Left renal pelvis (tissue), 4 donors: ENCODE measurements at regions not wholly inside any gene's neighbourhood (a gene's known extent, or its start where the extent isn't known, plus 50 kb on each side); places are given as distances from the start of the nearest gene placed in this dataset.

Source experiments
- DNase-seq, 4 donors: peaks; one replicate each; pipeline ENCODE4 v3.0.0-alpha.2; 2013; ENCODE audit warnings: low read depth in 4 of 4, low spot score in 3 of 4

GRCh38 chr5:108650997-108651396 lies 96.7 kb upstream of the FER start:
- DNase-seq: no peak

- no peak for DNase-seq
These were observed 98.1 kb upstream of the FER start for GRCh38 chr5:108649646-108650045.

GRCh38 chr5:108649106-108649505 lies 98.6 kb upstream of the FER start:
- no peak for DNase-seq

GRCh38 chr5:108642170-108642906 lies 105.4 kb upstream of the FER start:
- DNase-seq: peak; percentile 27 to 53 (median 37)

GRCh38 chr5:108641596-108641995 lies 106.1 kb upstream of the FER start:
- DNase-seq: no peak

GRCh38 chr5:108639366-108639765 lies 108.3 kb upstream of the FER start:
- no peak for DNase-seq

GRCh38 chr5:108638021-108638420 lies 109.7 kb upstream of the FER start:
- DNase-seq: no peak

- no peak for DNase-seq
These were observed 110.6 kb upstream of the FER start for GRCh38 chr5:108637134-108637533.

- DNase-seq: no peak
These were observed 111.4 kb upstream of the FER start for GRCh38 chr5:108636135-108636853.

GRCh38 chr5:108634617-108635288 lies 112.9 kb upstream of the FER start:
- DNase-seq: no peak

- DNase-seq: no peak
These were observed 113.6 kb upstream of the FER start for GRCh38 chr5:108634010-108634616.

- no peak for DNase-seq
These were observed 117.7 kb upstream of the FER start for GRCh38 chr5:108629779-108630528.

GRCh38 chr5:108625654-108626053 lies 122.0 kb upstream of the FER start:
- no peak for DNase-seq

GRCh38 chr5:108623826-108624225 lies 123.9 kb upstream of the FER start:
- DNase-seq: no peak

- no peak for DNase-seq
These were observed 127.2 kb upstream of the FER start for GRCh38 chr5:108620516-108620915.

- DNase-seq: no peak
These were observed 127.9 kb upstream of the FER start for GRCh38 chr5:108619815-108620214.

- no peak for DNase-seq
These were observed 129.9 kb upstream of the FER start for GRCh38 chr5:108617467-108618435.

GRCh38 chr5:108615216-108615615 lies 132.5 kb upstream of the FER start:
- DNase-seq: no peak

GRCh38 chr5:108607421-108607820 lies 140.3 kb upstream of the FER start:
- DNase-seq: no peak
